ENCODE measurements at regions not wholly inside any gene's neighbourhood (a gene's known extent, or its start where the extent isn't known, plus 50 kb on each side); places are given as distances from the start of the nearest gene placed in this dataset.

GRCh38 chr2:147211484-147211883 lies 633.3 kb upstream of the ACVR2A start:
- POLR2A ChIA-PET, result no interaction called here
- Mint-ChIP-seq H3K36me3 (no peaks in the 10 kb centered on the region), H3K4me1 (no peaks in the 10 kb centered on the region), H3K27me3 (peaks cover 2% of the 10 kb centered on the region), H3K9me3 (peaks cover 2% of the 10 kb centered on the region), H3K27ac (no peak overlapping the region), H3K4me3 (no peak overlapping the region)
- DNase-seq (no peak), ATAC-seq (ENCODE audit: low read depth) (no peak)

DNA sequence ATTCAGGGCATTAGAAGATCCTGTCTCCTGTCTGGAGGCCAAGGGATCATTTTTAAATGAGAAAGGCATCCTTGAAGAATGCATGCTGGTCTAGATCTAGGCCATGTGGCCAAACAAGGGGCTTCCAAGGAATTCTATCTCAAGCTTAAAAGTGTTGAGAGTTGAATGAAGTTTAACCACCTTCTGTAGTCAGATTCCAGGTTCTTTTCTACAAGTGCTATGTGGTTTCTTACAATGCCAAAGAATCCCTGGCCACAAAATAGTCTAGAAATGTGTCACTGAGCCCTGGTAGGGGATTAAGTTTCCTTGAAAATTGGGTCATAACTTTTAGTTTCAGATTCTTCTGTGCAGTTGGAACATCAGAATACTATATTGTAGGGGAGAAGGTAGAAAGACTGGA lies 640.7 kb upstream of the ACVR2A start:
- Mint-ChIP-seq H3K9me3 (peaks cover 3% of the 10 kb centered on the region), H3K27me3 (no peaks in the 10 kb centered on the region), H3K4me3 (no peak overlapping the region), H3K27ac (no peak overlapping the region), H3K36me3 (no peaks in the 10 kb centered on the region), H3K4me1 (no peaks in the 10 kb centered on the region)
- DNase-seq, result no peak
- POLR2A ChIA-PET, result no interaction called here
- ATAC-seq (ENCODE audit: low read depth), result no peak

DNA sequence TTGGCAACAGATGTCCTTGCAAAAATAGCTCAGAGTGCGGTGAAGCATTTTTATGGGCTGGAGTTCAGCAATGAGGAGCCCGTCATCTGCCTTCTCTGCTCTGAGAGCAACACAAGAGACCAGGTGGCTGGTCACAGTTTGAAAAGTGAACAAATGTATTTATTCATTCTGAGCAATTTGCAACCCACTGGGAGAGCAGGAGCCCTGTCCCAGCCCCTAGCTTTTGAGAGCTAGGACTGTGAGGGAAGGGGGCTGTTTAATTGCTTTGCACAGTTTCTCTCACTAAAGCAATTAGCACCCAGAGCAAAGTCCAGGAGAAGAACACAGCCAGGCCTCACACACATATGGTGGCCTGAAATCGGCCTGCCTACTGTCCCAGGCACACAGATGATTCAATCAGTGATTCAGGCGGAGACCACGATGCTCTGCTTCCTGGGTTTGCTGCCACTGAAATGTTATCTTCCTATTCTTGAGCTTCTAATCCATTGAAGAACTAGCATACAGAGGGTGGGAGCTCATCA lies 646.1 kb upstream of the ACVR2A start:
- no peak overlapping the region for H3K4me3 Mint-ChIP-seq
- ATAC-seq (ENCODE audit: low read depth) (no peak), DNase-seq (no peak)
- no peaks in the 10 kb centered on the region for H3K4me1 Mint-ChIP-seq
- H3K27ac Mint-ChIP-seq, result no peak overlapping the region
- H3K27me3 Mint-ChIP-seq, result peaks cover under 1% of the 10 kb centered on the region
- no peaks in the 10 kb centered on the region for H3K36me3 Mint-ChIP-seq
- POLR2A ChIA-PET, result no interaction called here
- H3K9me3 Mint-ChIP-seq, result no peaks in the 10 kb centered on the region

DNA sequence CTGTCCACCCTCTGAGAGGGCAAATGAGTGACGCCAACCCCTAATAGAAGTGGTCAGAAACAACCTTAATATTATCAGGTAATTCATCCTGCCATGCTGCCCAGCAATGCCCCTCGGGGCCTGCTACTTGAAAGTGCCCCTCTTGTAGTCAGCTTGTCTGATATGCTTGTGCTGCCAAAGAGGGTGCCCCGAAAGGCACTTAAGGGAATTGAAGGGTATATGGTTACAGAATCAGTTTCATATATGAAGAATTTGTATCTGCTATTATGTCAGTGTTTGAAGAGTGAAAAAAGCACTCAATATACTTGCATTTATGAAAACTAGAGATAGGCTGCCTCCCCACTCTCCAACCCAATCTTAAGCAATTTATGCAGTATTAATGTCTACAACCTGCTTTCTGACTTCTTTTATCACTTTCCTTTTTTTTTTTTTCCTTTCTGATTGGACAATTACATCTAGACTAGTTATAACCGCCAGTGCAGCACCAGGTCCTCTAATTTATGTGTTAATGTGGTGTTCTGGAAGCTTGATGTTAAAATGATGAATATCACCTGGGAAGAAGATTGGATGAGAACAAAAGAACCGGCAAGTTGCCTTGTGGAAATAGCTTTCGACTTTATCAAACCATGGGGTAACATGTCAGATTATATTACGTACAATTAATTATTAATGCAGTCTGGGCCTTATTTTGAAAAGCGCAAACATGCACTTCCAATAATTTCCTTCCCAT lies 646.9 kb upstream of the ACVR2A start:
- no peaks in the 10 kb centered on the region for H3K4me1 Mint-ChIP-seq
- no peak for DNase-seq
- ATAC-seq (ENCODE audit: low read depth), result no peak
- no peaks in the 10 kb centered on the region for H3K9me3 Mint-ChIP-seq
- POLR2A ChIA-PET, result no interaction called here
- no peak overlapping the region for H3K4me3 Mint-ChIP-seq
- no peak overlapping the region for H3K27ac Mint-ChIP-seq
- H3K27me3 Mint-ChIP-seq, result peaks cover 2% of the 10 kb centered on the region
- no peaks in the 10 kb centered on the region for H3K36me3 Mint-ChIP-seq

DNA sequence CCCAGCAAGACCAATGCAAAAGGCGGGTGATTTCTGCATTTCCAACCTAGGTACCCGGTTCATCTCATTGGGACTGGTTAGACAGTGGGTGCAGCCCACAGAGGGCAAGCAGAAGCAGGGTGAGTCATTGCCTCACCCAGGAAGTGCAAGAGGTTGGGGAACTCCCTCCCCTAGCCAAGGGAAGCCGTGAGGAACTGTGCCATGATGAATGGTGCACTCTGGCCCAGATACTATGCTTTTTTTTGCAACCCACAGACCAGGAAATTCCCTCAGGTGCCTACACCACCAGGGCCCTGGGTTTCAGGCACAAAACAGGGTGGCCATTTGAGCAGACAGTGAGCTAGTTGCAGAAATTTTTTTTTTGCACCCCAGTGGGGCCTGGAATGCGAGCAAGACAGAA lies 662.6 kb upstream of the ACVR2A start:
- POLR2A ChIA-PET, result interaction anchor here (0.7 kb wide), 1 partner anchor 1897 kb away, joined by 3 read pairs; no protein-coding TSS in a partner anchor
- DNase-seq (no peak), ATAC-seq (ENCODE audit: low read depth) (peak; percentile 26)
- H3K4me3 Mint-ChIP-seq, result no peak overlapping the region
- peaks cover 12% of the 10 kb centered on the region for H3K9me3 Mint-ChIP-seq
- H3K27me3 Mint-ChIP-seq, result no peaks in the 10 kb centered on the region
- H3K27ac Mint-ChIP-seq, result no peak overlapping the region
- H3K4me1 Mint-ChIP-seq, result peaks cover 8% of the 10 kb centered on the region
- no peaks in the 10 kb centered on the region for H3K36me3 Mint-ChIP-seq

DNA sequence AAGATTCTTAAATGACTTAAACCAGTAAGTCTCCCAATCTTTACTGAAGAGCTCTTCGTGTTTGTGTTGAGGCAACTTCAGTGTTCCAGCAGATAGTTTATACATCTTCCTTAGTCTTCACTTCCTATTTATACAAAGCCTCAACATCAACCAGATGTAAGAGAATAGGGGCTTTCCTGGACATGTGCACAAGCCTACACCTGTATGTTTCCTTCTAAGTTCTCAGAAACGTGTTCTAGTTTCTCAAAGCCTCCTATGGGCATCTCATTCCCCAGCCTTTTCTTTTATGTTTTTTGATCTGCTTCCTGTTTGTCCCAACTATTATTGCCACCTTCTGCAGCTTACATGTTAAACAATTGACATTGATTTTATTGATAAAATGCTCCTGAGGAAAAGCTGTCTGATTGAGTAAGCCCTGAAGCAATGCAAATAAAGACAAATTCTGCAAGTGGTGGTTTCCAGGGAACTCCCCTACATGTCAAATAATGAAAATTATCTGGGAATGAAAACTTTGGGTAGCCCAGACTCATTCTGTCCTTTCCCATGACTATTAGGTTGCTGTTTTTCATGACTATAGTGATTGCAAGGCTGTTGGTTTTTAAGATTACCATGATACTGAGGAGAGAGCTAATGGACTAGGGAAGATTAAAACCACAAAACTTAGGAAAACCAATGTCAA lies 663.3 kb upstream of the ACVR2A start:
- H3K4me3 Mint-ChIP-seq, result no peak overlapping the region
- H3K27ac Mint-ChIP-seq, result no peak overlapping the region
- H3K4me1 Mint-ChIP-seq, result peaks cover 8% of the 10 kb centered on the region
- H3K36me3 Mint-ChIP-seq, result no peaks in the 10 kb centered on the region
- no peak for ATAC-seq (ENCODE audit: low read depth)
- H3K9me3 Mint-ChIP-seq, result peaks cover 11% of the 10 kb centered on the region
- DNase-seq, result no peak
- POLR2A ChIA-PET, result no interaction called here
- no peaks in the 10 kb centered on the region for H3K27me3 Mint-ChIP-seq

- H3K27ac Mint-ChIP-seq, result no peak overlapping the region
- no peaks in the 10 kb centered on the region for H3K36me3 Mint-ChIP-seq
- peaks cover 8% of the 10 kb centered on the region for H3K4me1 Mint-ChIP-seq
- DNase-seq (no peak), ATAC-seq (ENCODE audit: low read depth) (no peak)
- no peak overlapping the region for H3K4me3 Mint-ChIP-seq
- H3K9me3 Mint-ChIP-seq, result peaks cover 3% of the 10 kb centered on the region
- no peaks in the 10 kb centered on the region for H3K27me3 Mint-ChIP-seq
- POLR2A ChIA-PET, result no interaction called here
These were observed 667.6 kb upstream of the ACVR2A start for GRCh38 chr2:147177071-147177857.

GRCh38 chr2:147174824-147175254 lies 670.0 kb upstream of the ACVR2A start:
- Mint-ChIP-seq H3K4me3 (no peak overlapping the region), H3K27me3 (no peaks in the 10 kb centered on the region), H3K9me3 (no peaks in the 10 kb centered on the region), H3K36me3 (no peaks in the 10 kb centered on the region), H3K27ac (no peak overlapping the region), H3K4me1 (no peaks in the 10 kb centered on the region)
- POLR2A ChIA-PET, result no interaction called here
- DNase-seq (no peak), ATAC-seq (ENCODE audit: low read depth) (no peak)

GRCh38 chr2:147173798-147174197 lies 671.0 kb upstream of the ACVR2A start:
- H3K4me1 Mint-ChIP-seq, result no peaks in the 10 kb centered on the region
- DNase-seq, result no peak
- POLR2A ChIA-PET, result no interaction called here
- no peak overlapping the region for H3K27ac Mint-ChIP-seq
- H3K27me3 Mint-ChIP-seq, result peaks cover 3% of the 10 kb centered on the region
- no peak overlapping the region for H3K4me3 Mint-ChIP-seq
- no peaks in the 10 kb centered on the region for H3K9me3 Mint-ChIP-seq
- no peaks in the 10 kb centered on the region for H3K36me3 Mint-ChIP-seq
- no peak for ATAC-seq (ENCODE audit: low read depth)

DNA sequence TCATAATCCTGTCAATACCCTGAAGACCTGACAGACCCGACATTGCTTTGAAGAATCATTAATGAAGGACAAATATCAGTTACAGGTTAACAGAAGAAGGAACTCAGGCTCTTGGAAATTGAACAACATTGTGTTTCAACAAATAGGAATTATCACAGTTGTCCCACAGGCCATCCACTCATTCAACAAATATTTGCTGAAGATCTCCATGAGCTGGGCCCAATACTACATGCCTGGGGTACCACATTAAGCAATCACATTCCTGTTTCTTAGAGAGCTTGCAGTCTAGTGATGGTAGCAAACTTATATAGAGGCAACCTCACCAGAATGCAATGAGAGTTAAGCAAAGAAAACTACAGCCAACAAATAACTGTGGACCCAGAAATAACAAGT lies 671.6 kb upstream of the ACVR2A start:
- no peak for DNase-seq
- H3K36me3 Mint-ChIP-seq, result no peaks in the 10 kb centered on the region
- H3K4me3 Mint-ChIP-seq, result no peak overlapping the region
- H3K4me1 Mint-ChIP-seq, result no peaks in the 10 kb centered on the region
- H3K9me3 Mint-ChIP-seq, result no peaks in the 10 kb centered on the region
- POLR2A ChIA-PET, result no interaction called here
- no peak for ATAC-seq (ENCODE audit: low read depth)
- H3K27me3 Mint-ChIP-seq, result peaks cover 3% of the 10 kb centered on the region
- no peak overlapping the region for H3K27ac Mint-ChIP-seq

DNA sequence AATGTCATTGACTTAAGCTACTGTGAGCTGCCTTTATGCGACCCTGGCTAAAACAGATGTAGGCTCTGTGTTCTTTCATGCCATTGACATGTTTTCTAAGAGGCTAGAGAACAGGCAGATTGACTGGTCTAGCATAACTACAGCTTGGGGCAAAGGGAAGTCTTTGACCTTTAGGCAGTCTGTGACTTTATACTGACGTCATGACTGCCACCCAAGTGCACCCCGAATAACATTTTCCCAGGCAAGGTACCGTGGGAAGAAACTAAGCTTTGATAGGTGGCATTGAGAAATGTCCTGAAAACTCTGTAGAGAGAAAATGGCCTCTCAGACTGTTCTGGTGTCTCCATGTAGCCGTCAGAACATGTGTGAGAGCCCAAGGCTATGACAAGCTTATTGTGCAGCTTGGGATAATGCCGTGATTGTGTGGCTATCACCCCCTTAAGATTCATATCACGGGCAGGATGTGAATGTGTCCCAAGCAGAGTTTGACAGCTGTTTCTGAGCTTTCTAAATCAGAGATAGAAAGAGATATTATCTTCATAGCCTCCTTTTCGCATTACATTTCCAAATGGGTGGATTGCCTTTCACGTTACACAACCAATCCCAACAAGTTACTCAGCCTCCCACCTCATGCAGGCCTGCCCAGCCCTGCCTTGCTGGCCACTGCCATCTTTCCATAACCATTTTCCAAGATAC lies 672.2 kb upstream of the ACVR2A start:
- H3K4me3 Mint-ChIP-seq, result no peak overlapping the region
- peaks cover 3% of the 10 kb centered on the region for H3K27me3 Mint-ChIP-seq
- POLR2A ChIA-PET, result no interaction called here
- ATAC-seq (ENCODE audit: low read depth) (no peak), DNase-seq (no peak)
- H3K36me3 Mint-ChIP-seq, result no peaks in the 10 kb centered on the region
- H3K27ac Mint-ChIP-seq, result no peak overlapping the region
- no peaks in the 10 kb centered on the region for H3K9me3 Mint-ChIP-seq
- no peaks in the 10 kb centered on the region for H3K4me1 Mint-ChIP-seq

DNA sequence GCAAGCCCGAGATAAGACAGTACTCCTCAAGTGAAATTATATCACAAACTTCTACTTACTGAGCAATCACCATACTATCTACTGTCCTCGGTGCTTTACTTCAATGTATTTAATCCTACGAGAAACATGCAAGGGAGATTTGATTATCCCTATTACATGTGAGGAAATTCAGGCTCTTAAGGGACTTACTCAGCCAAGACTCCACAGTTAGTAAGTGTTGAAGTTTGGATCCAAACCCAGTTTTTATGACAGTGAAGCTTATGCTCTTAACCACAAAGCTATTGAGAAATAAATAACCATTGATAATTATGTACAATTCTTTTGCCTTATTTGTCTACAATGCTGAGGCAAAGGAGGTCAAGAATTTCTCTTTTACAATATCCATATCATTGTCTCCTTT lies 672.9 kb upstream of the ACVR2A start:
- POLR2A ChIA-PET, result no interaction called here
- H3K27me3 Mint-ChIP-seq, result peaks cover 3% of the 10 kb centered on the region
- H3K9me3 Mint-ChIP-seq, result no peaks in the 10 kb centered on the region
- ATAC-seq (ENCODE audit: low read depth), result no peak
- no peaks in the 10 kb centered on the region for H3K36me3 Mint-ChIP-seq
- H3K27ac Mint-ChIP-seq, result no peak overlapping the region
- DNase-seq, result no peak
- no peak overlapping the region for H3K4me3 Mint-ChIP-seq
- H3K4me1 Mint-ChIP-seq, result no peaks in the 10 kb centered on the region

DNA sequence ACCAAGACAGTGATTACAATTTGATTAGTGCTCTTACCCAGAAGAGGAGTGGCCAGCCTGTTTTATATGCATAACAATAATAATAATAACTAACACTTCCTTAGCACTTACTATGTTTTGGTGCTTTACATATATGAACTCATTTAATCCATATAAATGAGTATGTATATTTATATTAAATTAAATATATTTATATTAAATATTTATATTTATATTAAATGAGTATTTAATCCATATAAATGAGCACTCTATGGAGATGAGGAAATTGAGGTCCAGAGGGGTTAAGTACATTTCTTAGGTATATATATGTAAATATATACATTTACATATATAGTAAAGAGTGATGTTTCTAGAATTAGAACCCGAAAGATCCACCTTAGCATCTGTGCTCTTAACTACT lies 673.9 kb upstream of the ACVR2A start:
- H3K4me3 Mint-ChIP-seq, result no peak overlapping the region
- peaks cover 3% of the 10 kb centered on the region for H3K27me3 Mint-ChIP-seq
- H3K9me3 Mint-ChIP-seq, result no peaks in the 10 kb centered on the region
- H3K27ac Mint-ChIP-seq, result no peak overlapping the region
- no peaks in the 10 kb centered on the region for H3K4me1 Mint-ChIP-seq
- no peak for ATAC-seq (ENCODE audit: low read depth)
- no peaks in the 10 kb centered on the region for H3K36me3 Mint-ChIP-seq
- POLR2A ChIA-PET, result no interaction called here
- no peak for DNase-seq

All from activated naive CD8-positive, alpha-beta T cell treated with anti-CD3 and anti-CD28 coated beads, Interleukin-2, amount 10 ng/mL, durations not matched to agents 7 days and 5 days (primary cell).